ENCODE measurements at regions not wholly inside any gene's neighbourhood (a gene's known extent, or its start where the extent isn't known, plus 50 kb on each side); places are given as distances from the start of the nearest gene placed in this dataset.
A peak's percentile ranks its signal among the peaks of the same experiment; 100 is the strongest.
"Not testable (repeated sequence)": the region's sequence is repeated elsewhere in the genome, so short reads cannot be mapped to it uniquely, and the experiment has no call there.

- H3K4me3 ChIP-seq (ENCODE audit: low read length): peak overlapping the region; percentile 69
- DNase-seq (ENCODE audit: low read depth, low spot score): peak; percentile 83
These were observed 74.5 kb upstream of the ERV3-1 start for GRCh38 chr7:65080799-65081668.

GRCh38 chr7:65074959-65075358 lies 68.5 kb upstream of the ERV3-1 start:
- not testable (repeated sequence) for DNase-seq (ENCODE audit: low read depth, low spot score); H3K4me3 ChIP-seq (ENCODE audit: low read length)

GRCh38 chr7:65073160-65073559 lies 66.7 kb upstream of the ERV3-1 start:
- not testable (repeated sequence) for H3K4me3 ChIP-seq (ENCODE audit: low read length); DNase-seq (ENCODE audit: low read depth, low spot score)

GRCh38 chr7:65071854-65072431 lies 65.5 kb upstream of the ERV3-1 start:
- not testable (repeated sequence) for H3K4me3 ChIP-seq (ENCODE audit: low read length); DNase-seq (ENCODE audit: low read depth, low spot score)

- not testable (repeated sequence) for H3K4me3 ChIP-seq (ENCODE audit: low read length); DNase-seq (ENCODE audit: low read depth, low spot score)
These were observed 63.0 kb upstream of the ERV3-1 start for GRCh38 chr7:65069476-65069875.

- H3K4me3 ChIP-seq (ENCODE audit: low read length); DNase-seq (ENCODE audit: low read depth, low spot score): not testable (repeated sequence)
These were observed 56.1 kb upstream of the ERV3-1 start for GRCh38 chr7:65062566-65062965.

- H3K4me3 ChIP-seq (ENCODE audit: low read length); DNase-seq (ENCODE audit: low read depth, low spot score): not testable (repeated sequence)
These were observed 52.8 kb upstream of the ERV3-1 start for GRCh38 chr7:65059247-65059646.
